ENCODE measurements at regions not wholly inside any gene's neighbourhood (a gene's known extent, or its start where the extent isn't known, plus 50 kb on each side); places are given as distances from the start of the nearest gene placed in this dataset.

DNA sequence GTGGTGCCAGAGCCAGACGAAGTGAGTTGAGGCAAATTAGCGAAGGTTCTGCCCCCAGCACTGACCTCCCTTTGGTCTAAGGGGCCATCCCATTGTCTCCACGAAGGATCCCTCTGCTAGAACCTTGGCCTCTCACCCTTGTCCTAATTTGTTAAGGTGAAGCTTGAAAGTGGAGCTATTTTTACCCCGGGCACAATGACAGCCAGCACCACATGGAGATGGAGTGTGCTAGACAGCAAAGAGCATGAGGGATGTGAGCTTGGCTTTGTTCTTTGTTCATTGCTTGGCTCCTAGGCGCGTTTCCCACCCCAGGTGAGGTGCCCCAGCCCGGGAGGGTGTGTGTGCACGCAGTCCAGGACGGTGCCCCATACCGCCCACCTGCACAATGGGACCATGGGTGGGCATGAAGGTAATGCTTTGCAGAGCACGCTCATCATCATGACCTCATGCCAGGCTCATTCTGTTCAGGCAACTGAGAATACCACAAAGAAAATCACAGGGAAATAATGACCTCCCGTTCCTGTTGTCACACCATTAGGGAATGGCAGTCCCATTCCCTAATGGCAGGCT lies 361.0 kb upstream of the FZD8 start:
- TF ChIP-seq, protein P1, sequence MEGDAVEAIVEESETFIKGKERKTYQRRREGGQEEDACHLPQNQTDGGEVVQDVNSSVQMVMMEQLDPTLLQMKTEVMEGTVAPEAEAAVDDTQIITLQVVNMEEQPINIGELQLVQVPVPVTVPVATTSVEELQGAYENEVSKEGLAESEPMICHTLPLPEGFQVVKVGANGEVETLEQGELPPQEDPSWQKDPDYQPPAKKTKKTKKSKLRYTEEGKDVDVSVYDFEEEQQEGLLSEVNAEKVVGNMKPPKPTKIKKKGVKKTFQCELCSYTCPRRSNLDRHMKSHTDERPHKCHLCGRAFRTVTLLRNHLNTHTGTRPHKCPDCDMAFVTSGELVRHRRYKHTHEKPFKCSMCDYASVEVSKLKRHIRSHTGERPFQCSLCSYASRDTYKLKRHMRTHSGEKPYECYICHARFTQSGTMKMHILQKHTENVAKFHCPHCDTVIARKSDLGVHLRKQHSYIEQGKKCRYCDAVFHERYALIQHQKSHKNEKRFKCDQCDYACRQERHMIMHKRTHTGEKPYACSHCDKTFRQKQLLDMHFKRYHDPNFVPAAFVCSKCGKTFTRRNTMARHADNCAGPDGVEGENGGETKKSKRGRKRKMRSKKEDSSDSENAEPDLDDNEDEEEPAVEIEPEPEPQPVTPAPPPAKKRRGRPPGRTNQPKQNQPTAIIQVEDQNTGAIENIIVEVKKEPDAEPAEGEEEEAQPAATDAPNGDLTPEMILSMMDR (IDR thresholded peaks at IDR 0.05): no peak
- TF ChIP-seq POLR2AphosphoS5 (IDR thresholded peaks at IDR 0.05): no peak
- TF ChIP-seq POLR2A (IDR thresholded peaks at IDR 0.05): no peak
